HT1080 (cell line): ENCODE measurements at regions not wholly inside any gene's neighbourhood (a gene's known extent, or its start where the extent isn't known, plus 50 kb on each side); places are given as distances from the start of the nearest gene placed in this dataset.
"Not testable (repeated sequence)": the region's sequence is repeated elsewhere in the genome, so short reads cannot be mapped to it uniquely, and the experiment has no call there.

Experiments used
- DNase-seq: peaks from one replicate; pipeline ENCODE4 v3.0.0-alpha.2; 2015; ENCODE audit warnings: low read depth

DNA sequence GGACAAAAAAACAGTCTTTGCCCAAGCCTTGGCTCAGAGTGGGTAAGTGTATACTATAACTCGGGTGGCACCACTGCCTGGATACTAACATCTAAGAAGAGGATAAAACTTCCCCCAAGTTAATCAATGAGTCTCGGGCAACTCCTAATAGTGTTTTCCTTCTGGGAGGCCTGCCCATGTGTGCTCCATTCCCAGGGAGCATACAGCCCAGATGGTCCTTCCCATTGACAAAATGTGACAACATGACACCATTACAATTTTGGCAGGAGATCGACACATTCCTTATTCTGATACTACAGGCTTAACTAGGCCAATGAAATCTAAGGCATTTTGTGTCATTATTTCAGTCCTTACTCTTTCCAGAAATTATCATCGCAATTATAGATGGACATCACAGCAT lies 52.7 kb upstream of the CRIM1 start:
- no peak for DNase-seq

DNA sequence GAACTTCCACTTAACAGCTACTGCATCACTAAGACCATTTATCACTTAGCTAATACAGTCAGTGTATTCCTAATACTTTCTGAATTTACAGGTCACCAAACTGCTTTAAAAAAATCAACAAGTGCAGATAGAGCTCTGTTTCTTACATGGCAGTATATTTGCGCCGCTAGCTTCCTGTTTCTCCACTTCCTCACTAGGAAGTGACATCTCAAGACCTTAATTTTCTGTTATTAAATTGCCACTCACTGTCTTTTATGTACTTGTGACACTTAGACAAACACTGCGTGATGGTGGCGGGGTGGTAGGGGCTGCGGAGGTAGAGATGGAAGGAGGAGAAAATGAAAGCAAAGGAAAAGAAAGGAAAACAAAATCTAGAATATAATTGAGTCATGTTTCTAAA lies 53.7 kb upstream of the CRIM1 start:
- DNase-seq = no peak

DNA sequence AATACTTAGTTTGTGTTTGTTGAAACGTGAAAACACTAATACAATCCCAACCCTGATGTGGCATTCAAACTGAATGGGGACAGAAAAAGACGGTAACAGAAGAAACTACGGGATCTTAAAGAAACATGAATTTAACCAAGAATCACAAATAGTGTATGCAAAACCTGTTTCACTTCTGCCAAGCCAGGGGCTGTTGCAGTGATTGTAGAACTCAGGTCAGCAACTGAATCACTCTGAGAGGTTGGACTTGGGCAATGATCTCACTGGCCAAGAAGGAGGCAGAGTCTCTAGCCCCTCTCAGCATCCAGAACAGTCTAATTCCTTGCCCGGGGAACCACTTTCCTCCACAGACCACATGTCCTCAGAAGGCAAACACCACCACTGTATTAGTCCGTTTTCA lies 54.9 kb upstream of the CRIM1 start:
- no peak for DNase-seq

DNA sequence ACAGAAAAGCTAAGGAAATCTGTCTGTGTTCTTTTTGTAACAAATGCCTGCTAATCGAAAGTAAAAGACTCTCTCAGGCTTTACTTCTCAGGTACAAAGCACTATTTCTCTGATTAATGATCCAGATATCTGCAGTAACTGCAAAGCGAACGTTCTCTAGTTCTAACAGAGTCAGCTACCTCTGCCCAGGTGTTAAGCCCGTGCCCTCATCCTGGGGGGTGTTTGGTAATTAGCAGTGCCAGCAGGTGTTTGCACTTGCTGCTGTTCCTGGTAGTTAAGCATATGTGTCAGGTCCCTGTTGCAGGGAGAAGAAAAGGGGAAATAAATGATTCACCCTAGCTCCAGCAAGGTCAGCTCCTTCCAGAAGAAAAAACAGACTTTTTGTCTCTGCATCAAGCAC lies 58.8 kb upstream of the CRIM1 start:
- DNase-seq = no peak

DNA sequence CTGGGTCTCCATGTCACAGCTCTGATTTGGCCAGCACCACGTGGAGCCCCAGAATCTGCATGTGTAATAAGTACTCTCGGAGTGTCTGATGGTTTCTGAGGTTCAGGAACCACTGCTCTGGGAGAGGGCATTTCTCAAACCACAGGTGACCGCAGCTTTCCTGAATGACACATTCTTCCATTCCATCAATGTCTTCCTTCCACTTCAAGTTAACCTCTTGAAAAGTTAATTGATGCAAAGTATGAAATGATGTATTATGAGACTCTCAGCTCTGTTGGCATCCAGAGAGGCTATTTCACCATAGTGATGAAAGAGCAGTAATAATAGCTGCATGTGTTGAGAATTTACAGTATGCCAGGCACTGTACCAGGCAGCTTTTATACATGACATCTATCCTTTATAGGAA lies 61.3 kb upstream of the CRIM1 start:
- peak; percentile 92 for DNase-seq

DNA sequence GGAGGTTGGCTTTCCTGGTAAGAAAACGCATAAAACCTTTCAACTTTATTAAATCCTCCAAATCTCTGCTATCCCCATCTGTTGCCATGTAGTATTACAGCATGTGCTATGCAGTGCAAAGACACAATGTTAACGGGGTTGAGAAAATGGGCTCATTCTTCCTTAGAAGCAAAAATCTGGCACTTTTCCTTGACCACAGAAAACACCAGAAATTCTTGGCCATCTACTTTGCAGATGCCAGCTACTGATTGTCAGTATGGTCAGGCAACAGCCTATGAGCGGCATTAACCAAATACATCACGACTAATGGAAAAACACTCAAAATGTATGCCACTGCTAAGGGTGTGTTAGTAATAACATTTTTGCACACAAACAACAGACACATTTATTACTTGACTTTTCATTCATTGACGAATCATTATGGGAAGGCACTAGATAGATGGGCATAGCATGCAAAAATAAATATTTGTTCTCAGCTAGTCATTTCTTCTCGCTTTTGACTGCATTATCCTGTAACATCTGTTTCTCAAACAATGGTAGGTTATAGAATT lies 65.2 kb upstream of the CRIM1 start:
- no peak for DNase-seq

DNA sequence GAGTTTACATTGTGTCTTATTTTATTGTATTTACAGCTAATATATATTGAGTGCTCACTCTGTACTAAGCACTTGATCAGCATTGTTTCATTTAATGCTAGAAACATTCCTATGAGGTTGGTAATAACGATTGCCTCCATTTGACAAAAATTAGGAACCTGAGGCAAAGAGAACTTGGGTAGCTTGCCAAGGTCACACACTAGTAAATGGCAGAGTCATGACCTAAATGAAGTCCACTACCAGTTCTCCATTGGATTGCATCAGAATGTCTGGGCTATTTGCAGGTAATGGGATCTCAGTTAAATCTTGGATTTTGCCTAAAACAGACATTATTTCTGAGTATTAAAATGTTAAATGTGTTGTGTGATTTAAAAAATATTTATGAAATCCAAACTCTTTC lies 65.8 kb upstream of the CRIM1 start:
- DNase-seq = no peak

DNA sequence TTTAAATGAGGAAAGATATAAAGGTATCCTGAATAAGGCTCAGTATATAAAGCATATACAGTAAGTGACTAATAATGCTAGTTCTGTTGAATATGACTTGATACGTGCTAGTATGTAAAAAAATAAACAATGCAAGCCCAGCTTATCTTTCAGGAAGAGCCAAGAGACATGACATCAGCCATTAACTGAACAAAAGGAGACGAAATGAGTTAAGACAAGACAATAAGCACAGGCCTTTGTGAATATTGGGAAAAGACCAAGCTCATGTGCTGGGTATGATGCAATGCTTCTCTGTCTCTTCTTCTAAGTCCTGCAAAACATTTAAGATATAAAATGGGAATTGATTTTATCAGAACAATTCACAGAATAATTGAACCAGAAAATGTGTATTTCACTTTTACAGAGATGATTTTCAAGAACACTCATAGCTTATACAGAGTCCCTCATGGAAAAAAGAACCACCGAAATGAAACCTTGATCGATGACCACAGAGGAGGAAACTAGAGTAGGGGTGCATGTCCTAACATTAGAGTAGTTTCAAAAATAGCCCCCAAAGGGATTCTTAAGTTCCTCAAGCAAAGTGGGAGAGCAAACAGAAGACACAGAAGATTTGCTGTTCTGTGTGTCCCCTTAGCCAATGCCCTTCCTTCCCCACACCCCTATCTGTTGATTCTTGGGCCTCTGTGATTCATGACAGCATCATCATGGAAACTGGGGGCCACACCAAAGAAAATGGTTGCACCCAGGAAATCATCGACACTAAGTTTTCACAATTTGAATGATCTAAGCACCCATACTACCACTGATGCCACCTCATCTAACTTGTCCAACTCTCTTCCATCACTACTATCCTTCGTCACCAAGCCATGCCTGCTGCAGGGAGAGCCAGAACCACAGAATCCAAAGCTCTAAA lies 68.0 kb upstream of the CRIM1 start:
- peak; percentile 21 for DNase-seq

DNA sequence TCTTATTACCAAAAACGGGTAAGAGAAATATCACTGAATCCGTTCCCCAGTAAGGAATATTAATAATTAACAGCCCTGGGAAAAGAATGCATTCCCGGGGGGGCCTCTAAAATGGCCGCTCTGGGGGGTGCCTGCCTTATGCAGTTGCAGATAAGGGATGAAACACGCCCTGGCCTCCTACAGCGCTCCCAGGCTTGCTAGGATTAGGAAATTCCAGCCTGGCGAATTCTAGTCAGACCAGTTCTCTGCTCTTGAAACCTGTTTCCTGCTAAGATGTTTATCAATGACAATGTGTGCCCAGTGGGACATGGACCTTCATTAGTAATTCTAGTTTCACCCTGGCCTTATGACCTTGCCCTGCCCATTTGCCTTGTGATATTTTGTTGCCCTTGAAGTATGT lies 76.1 kb upstream of the CRIM1 start:
- not testable (repeated sequence) for DNase-seq

DNA sequence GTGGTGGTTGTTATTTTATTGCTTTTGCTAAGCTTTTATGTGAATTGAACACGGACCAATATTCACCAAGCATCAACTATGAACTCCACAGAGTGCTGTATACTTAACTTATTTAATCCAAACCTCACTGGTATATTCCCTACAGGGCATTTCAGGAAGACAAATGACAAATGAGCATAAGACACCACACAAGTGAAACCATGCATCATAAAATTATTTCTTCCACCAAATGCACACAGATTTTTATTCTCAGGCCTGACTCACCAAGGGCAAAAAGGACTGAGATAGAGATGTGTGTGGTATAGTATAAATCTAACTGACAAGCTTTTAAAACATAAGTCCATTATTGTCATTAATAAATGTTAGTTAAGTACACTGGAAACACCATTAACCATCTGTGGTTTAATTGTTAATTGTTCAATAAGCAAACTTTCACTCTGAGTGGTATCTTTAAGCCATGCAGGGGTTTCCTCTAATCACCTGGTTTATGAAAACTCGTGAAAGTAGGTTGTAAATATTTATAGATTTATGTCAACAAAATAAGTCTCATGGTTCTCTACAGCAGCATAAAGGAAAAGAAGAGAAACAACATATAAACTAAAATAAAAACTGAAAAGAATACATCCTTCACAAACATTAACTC lies 77.6 kb upstream of the CRIM1 start:
- no peak for DNase-seq

DNA sequence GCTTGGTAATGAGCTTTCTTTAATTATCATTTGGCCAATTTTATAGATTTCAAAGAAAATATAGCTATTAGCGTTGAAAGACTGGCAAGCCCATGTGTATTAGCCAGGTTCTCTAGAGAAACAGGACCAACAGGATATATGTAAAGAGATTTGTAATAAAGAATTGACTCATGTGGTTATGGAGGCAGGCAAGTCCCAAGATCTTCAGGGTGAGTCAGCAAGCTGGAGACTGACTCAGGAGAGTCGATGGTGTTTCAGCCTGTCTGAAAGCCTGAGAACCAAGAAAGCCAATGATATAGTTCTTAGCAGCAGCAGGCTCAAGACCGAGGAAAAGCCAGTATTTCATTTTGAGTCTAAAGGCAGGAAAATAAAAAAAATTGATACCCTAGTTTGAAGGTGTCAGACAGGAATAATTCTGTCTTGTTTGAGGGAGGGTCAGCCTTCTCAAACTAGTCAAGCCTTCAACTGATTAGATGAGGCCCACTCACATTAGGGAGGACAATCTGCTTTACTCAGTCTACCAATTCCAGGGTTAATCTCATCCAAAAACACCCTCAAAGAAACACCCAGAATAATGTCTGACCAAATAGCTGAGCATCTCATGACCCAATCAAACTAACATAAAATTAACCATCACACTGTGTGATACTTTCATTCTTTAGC lies 78.3 kb upstream of the CRIM1 start:
- DNase-seq = peak; percentile 97

DNA sequence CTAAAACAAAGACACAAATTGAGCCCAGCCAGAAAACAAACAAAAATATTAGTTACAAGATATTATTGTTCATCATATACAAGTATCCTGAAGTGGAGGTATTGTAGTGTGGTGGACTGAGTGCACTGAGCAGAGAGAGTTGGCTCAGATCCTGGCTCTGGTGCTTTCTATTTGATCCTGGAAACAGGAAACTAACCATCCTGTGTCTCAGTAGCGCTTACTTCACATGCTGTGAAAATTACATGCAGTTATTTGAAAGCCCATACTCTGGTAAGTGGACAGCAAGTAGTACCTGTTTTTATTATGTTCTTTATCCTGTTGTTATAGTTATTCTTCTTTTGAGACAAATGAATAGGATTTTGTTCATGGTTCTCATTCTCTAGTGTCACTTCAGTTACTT lies 84.3 kb upstream of the CRIM1 start:
- no peak for DNase-seq

DNA sequence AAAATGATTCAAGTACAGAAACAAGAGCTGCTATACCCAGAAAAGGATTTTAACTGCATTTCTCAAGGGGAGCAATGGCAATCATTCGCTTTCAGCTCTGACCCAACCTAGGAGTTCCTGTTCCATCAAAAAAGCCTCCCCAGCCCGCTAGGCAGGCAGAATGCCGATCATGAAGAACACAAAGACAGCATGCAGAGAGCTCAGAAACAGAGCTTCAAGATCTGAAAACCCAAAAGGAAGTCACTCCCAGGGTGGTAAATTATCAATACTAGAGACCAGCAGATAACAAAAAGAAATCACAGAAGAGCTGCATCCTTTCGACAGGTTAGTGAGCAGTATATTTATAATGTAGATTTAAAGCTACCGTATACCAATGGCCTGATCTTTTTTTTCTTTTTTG lies 84.8 kb upstream of the CRIM1 start:
- no peak for DNase-seq

DNA sequence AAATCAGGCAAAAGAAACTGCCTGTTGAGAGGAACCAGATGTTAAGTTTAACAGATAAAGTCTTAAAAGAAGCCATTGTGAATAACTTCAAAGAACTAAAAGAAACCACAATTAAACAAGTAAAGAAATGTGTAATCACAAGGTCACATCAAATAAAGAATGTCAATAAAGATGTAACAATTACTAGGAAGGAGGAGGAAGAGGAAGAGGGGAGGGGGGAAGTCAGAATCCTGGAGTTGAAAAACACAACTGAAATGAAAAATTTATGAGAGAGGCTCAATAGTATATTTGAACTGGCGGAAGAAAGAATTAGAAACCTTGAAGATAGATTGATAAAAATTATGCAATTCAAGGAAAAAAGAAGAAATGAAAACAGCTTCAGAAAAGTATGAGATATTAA lies 88.4 kb upstream of the CRIM1 start:
- no peak for DNase-seq

DNA sequence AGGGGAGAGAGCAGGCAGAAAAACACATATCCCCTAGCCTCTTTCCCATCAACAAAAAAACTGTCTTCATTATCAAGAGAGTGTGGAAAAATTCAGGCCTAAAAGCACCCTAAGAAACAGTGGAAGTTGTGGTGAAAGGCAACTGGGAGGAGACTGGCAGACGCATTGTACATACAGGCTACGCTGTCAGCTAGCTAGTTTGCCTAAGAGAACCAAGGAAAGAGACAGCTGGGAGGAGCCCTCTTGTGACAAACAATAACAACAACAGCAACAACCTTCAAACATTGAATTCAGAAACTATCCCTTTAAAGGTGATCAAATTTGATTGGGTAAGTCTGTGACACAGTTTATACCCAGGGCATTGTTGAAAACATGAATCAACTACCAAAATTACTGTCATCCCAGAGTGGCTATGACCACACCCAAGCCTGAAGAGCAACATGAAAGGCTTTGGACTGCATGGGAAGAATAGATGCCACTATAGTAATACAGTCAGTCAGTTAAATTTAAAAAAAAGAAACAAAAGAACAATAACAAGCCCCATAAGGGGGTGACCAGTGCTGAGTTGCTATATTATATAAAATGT lies 88.9 kb upstream of the CRIM1 start:
- DNase-seq = no peak

DNA sequence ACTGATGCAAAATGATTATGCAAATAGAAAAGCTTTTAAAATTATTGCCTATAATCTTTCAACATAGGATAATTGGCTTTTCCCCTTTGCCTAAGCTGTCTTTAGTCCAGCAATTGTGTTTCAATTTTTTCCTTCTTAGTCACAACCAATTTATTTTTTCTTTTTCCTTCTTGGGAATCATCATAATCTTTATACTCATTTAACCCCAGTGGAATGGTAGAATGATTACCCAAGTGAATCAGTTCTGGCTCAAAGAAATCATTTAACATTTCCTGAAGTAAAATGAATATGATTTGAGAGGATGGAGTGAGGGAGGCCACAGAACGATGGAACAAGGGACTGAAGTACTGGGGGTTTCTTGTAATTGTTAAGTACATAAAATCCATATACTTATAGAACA lies 93.0 kb upstream of the CRIM1 start:
- no peak for DNase-seq

DNA sequence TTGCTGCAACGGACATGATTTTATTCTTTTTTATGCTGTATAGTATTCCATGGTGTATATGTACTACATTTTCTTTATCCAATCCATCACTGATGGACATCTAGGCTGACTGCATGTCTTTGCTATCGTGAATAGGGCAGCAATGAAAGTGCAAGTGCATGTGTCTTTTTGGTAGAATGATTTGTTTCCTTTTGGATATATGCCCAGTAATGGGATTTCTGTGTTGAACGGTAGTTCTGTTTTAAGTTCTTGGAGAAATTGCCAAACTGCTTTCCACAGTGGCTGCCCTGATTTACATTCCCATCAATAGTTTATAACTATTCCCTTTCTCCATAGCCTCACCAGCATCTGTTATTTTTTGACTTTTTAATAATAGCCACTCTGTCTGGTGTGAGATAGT lies 99.7 kb upstream of the CRIM1 start:
- no peak for DNase-seq

DNA sequence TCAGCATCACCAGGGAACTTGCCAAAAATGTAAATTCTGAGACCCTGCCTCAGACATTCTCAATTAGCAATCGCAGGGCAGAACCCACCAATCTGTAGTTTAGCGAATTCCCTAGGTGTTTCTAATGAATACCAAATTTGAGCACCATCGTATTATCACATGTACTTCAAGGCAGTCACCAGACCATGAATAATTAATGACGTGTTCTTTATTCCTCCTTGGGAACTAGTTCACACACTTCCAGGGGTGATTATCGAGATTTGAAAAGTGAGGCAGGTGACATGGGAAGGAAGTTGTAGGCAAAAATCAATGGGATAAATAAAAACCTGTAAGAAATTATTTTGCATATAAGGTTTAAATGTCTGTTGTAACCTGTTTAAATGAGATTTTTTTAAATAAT lies 102.5 kb upstream of the CRIM1 start:
- DNase-seq = no peak

DNA sequence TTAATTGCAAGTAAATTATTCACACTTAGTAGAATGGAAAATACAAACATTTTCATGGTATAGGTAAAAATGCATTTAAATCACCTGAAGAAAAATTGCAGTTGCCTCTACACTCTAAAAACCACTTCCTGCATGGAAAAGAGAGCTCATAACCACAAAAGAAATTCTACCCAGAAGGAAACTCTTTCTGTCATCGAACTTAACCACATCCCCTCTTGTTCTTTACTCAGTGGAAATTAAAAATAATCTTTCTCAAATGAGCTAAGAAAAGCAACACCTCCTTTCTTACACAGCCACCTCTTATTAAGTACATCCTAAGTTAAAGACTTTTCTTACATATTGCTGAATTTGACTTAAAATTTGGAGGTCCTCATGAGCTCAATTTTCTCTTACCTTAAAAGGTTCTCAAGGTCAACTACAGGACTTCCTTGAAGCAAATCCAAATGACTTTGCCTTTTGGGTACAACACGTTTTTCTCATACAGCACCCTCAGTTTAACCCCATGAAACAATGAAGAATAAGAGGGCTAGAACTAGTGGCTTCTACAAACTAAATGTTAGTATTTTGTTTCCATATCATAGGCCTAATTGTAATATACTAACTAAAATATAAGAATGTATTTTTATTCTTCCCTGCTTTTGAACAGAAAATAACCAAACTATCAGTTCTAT lies 109.1 kb upstream of the CRIM1 start:
- DNase-seq = peak; percentile 86

DNA sequence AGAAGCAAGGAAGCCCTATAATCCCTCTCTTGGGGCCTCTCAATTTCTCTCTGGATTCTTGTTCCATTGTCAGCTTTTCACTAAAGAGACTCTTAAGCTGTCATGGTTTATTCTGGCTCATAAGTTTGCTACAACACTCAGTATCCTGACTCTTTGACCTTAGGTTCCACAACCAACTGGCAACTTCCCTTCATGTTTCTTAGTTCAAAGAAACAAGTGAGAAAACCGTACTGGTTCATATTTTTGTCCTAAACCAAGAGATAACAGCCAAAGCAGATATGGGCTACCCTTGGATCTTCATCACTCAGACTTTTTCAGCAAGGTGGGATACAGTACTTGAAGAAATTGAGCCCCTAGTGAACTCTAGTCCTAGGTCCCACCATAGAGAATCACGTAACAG lies 109.9 kb upstream of the CRIM1 start:
- DNase-seq = peak; percentile 7

DNA sequence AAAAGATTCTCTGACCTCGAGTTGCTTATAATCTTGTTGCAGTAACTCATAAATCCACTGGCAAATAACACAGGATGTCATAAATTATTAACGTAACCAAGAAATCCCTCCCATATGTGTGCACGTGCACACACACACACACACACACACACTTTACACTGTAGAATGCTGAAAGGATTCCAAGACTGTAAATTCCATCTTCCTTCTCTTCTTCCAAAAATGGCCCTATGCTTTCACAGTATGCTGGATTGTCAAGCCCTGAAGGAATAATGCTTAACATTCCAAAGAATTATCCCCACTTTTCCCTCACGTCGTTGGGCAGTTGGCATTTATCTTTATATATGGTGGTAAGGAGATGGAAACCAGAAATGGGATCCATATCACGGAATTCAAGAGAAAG lies 117.5 kb upstream of the CRIM1 start:
- DNase-seq = no peak
